Lung (tissue), 11 donors: ENCODE measurements at regions not wholly inside any gene's neighbourhood (a gene's known extent, or its start where the extent isn't known, plus 50 kb on each side); places are given as distances from the start of the nearest gene placed in this dataset.

Source experiments
- ATAC-seq: fragments of 200-7000 bp; cut with Tn5 transposase; one replicate; pipeline ENCODE4 v1.9.1; 2020; ENCODE audit warnings: moderate number of reproducible peaks; ENCODE audit not compliant: insufficient read depth, low FRiP score
- DNase-seq, 3 donors: peaks; one replicate each; pipeline ENCODE4 v3.0.0-alpha.2; 2013 to 2017
- H3K27ac ChIP-seq, 2 donors: one replicate each; pipeline ENCODE4 v1.5.1; 2013; ENCODE audit warnings: mild to moderate bottlenecking in 2 of 2, moderate library complexity in 2 of 2, control low read depth in 1 of 2, inconsistent platforms in 1 of 2, low read depth in 1 of 2, low read length in 1 of 2
- H3K27me3 ChIP-seq, 3 donors: one replicate each; pipeline ENCODE4 v1.5.1; 2013; ENCODE audit warnings: low read length in 2 of 3; ENCODE audit not compliant: control insufficient read depth in 3 of 3, insufficient read depth in 3 of 3
- H3K36me3 ChIP-seq, 4 donors: one replicate each; pipeline ENCODE4 v1.5.1; 2013; ENCODE audit warnings: low read length in 4 of 4, mild to moderate bottlenecking in 1 of 4, moderate library complexity in 1 of 4; ENCODE audit not compliant: control insufficient read depth in 4 of 4, insufficient read depth in 4 of 4
- H3K4me1 ChIP-seq, 5 donors: one replicate each; pipeline ENCODE4 v1.5.1; 2013; ENCODE audit warnings: low read length in 5 of 5, mild to moderate bottlenecking in 2 of 5, moderate library complexity in 1 of 5; ENCODE audit not compliant: control insufficient read depth in 5 of 5, insufficient read depth in 5 of 5
- H3K4me3 ChIP-seq: one replicate; pipeline ENCODE4 v1.5.1; 2013; ENCODE audit warnings: mild to moderate bottlenecking, control low read depth, moderate library complexity
- H3K9ac ChIP-seq, 2 donors: one replicate each; pipeline ENCODE4 v1.5.1; 2013; ENCODE audit warnings: low read length in 2 of 2, control low read depth in 1 of 2; ENCODE audit not compliant: insufficient read depth in 1 of 2
- H3K9me3 ChIP-seq, 4 donors: one replicate each; pipeline ENCODE4 v1.5.1; 2013; ENCODE audit warnings: low read length in 3 of 4, mild to moderate bottlenecking in 1 of 4, moderate library complexity in 1 of 4; ENCODE audit not compliant: control insufficient read depth in 4 of 4, insufficient read depth in 3 of 4
- WGBS, 2 donors: extraction: QIAGEN DNeasy Blood & Tissue Kit; methylation state at CpG; one replicate each; pipeline ENCODE4 v1.1.7; 2013; 5-methylcytosine and 5-hydroxymethylcytosine counted together
- TF ChIP-seq, protein P1 (sequence below): IDR thresholded peaks from 2 replicates; pipeline ENCODE4 v1.5.1; 2012; ENCODE audit warnings: mild to moderate bottlenecking; ENCODE audit errors: control extremely low read depth, extremely low read depth
- donor health status: control.
- donor health status: control.
- donor health status: Bipolar disorder and iron deficiency.
- donor health status: healthy.
- donor health status: DM: yes; HTN: yes; CAD: no.

- Histone ChIP-seq H3K27ac (no peak overlapping the region), H3K36me3 (no peaks in the 10 kb centered on the region), H3K9me3 (no peaks in the 10 kb centered on the region), H3K27me3 (no peaks in the 10 kb centered on the region), H3K4me3 (no peak overlapping the region), H3K9ac (no peak overlapping the region), H3K4me1 (no peaks in the 10 kb centered on the region)
- no peak for ATAC-seq
- 79 to 87% methylated on average over 5 of the region's 5 CpGs for WGBS, 2 donors
- TF ChIP-seq, protein P1, sequence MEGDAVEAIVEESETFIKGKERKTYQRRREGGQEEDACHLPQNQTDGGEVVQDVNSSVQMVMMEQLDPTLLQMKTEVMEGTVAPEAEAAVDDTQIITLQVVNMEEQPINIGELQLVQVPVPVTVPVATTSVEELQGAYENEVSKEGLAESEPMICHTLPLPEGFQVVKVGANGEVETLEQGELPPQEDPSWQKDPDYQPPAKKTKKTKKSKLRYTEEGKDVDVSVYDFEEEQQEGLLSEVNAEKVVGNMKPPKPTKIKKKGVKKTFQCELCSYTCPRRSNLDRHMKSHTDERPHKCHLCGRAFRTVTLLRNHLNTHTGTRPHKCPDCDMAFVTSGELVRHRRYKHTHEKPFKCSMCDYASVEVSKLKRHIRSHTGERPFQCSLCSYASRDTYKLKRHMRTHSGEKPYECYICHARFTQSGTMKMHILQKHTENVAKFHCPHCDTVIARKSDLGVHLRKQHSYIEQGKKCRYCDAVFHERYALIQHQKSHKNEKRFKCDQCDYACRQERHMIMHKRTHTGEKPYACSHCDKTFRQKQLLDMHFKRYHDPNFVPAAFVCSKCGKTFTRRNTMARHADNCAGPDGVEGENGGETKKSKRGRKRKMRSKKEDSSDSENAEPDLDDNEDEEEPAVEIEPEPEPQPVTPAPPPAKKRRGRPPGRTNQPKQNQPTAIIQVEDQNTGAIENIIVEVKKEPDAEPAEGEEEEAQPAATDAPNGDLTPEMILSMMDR: no peak
- DNase-seq: no peak
Measured at GRCh38 chr13:29677627-29678026, 82.1 kb upstream of the SLC7A1 start.

- no peak overlapping the region for H3K4me3 ChIP-seq
- ATAC-seq: no peak
- WGBS, 2 donors: 81 to 86% methylated on average over 9 of the region's 9 CpGs
- no peaks in the 10 kb centered on the region for H3K9me3 ChIP-seq
- H3K36me3 ChIP-seq: no peaks in the 10 kb centered on the region
- H3K4me1 ChIP-seq: no peaks in the 10 kb centered on the region
- TF ChIP-seq, protein P1: no peak
- H3K27me3 ChIP-seq: no peaks in the 10 kb centered on the region
- no peak for DNase-seq
- no peak overlapping the region for H3K9ac ChIP-seq
- H3K27ac ChIP-seq: no peak overlapping the region
Measured at GRCh38 chr13:29676941-29677452, 81.5 kb upstream of the SLC7A1 start.

- DNase-seq (no peak), ATAC-seq (no peak)
- Histone ChIP-seq H3K9me3 (no peaks in the 10 kb centered on the region), H3K9ac (no peak overlapping the region), H3K27ac (no peak overlapping the region), H3K4me1 (no peaks in the 10 kb centered on the region), H3K27me3 (no peaks in the 10 kb centered on the region), H3K4me3 (no peak overlapping the region), H3K36me3 (no peaks in the 10 kb centered on the region)
- 91 to 94% methylated on average over 4 of the region's 4 CpGs for WGBS, 2 donors
- TF ChIP-seq, protein P1: no peak
Measured at GRCh38 chr13:29676535-29676934, 81.0 kb upstream of the SLC7A1 start.

DNA sequence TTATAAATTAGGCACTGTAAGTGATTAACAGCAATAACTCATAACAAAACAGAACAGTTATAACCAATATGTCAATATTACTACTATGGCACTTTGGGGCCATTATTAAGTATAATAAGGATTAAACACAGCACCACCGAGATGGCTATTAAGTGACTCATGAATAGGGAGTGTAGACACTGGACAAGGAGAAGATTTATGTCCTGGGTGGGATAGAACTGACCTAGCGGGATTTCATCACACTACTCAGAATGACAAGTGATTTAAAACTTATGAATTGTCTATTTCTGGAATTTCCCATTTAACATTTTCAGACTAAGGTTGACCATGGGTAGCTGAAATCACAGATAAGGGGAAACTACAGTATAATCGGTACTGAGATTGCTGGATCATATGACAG is 79.0 kb upstream of the SLC7A1 start:
- ATAC-seq (no peak), DNase-seq (no peak)
- whole genome bisulfite sequencing, 2 donors: 81 to 88% methylated on average over 3 of the region's 3 CpGs
- Histone ChIP-seq H3K36me3 (no peaks in the 10 kb centered on the region), H3K4me3 (no peak overlapping the region), H3K9ac (no peak overlapping the region), H3K4me1 (no peaks in the 10 kb centered on the region), H3K9me3 (no peaks in the 10 kb centered on the region), H3K27me3 (no peaks in the 10 kb centered on the region), H3K27ac (no peak overlapping the region)
- TF ChIP-seq, protein P1: no peak
